ENCODE measurements at regions not wholly inside any gene's neighbourhood (a gene's known extent, or its start where the extent isn't known, plus 50 kb on each side); places are given as distances from the start of the nearest gene placed in this dataset.

DNA sequence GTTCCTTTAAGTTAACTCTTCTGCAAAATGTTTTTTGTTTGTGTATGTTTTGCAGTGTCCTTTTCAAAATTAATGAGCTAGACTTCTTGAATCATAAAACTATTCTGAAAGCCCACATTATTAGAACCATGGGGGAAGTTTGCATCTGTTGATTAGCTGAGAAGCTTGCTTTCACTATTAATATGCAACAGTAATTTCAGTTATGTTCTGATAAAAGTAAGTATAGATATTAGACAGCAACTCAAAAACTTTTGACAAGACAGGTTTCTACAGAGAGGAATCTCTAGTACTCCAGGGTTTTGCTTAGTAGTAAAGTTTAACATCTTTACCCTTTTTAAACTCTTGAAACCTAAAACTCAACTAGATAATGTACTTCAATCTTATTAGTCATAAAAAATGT, 147.8 kb downstream of the UBE2E3 start:
- H3K27me3 Mint-ChIP-seq = no peaks in the 10 kb centered on the region
- CTCF ChIA-PET = no interaction called here
- TF ChIP-seq, protein P1, sequence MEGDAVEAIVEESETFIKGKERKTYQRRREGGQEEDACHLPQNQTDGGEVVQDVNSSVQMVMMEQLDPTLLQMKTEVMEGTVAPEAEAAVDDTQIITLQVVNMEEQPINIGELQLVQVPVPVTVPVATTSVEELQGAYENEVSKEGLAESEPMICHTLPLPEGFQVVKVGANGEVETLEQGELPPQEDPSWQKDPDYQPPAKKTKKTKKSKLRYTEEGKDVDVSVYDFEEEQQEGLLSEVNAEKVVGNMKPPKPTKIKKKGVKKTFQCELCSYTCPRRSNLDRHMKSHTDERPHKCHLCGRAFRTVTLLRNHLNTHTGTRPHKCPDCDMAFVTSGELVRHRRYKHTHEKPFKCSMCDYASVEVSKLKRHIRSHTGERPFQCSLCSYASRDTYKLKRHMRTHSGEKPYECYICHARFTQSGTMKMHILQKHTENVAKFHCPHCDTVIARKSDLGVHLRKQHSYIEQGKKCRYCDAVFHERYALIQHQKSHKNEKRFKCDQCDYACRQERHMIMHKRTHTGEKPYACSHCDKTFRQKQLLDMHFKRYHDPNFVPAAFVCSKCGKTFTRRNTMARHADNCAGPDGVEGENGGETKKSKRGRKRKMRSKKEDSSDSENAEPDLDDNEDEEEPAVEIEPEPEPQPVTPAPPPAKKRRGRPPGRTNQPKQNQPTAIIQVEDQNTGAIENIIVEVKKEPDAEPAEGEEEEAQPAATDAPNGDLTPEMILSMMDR (IDR thresholded peaks at IDR 0.05) = no peak
- no peaks in the 10 kb centered on the region for H3K36me3 Mint-ChIP-seq (ENCODE audit: low read depth)
- no peak overlapping the region for H3K4me3 Mint-ChIP-seq
- peaks cover 8% of the 10 kb centered on the region for H3K4me1 Mint-ChIP-seq
- ATAC-seq (ENCODE audit: low read depth) (no peak), DNase-seq (no peak)
- intact Hi-C loops (cut with micrococcal nuclease) = no loop called here
- POLR2A ChIA-PET = no interaction called here
- no peaks in the 10 kb centered on the region for H3K9me3 Mint-ChIP-seq
- H3K27ac Mint-ChIP-seq = no peak overlapping the region

DNA sequence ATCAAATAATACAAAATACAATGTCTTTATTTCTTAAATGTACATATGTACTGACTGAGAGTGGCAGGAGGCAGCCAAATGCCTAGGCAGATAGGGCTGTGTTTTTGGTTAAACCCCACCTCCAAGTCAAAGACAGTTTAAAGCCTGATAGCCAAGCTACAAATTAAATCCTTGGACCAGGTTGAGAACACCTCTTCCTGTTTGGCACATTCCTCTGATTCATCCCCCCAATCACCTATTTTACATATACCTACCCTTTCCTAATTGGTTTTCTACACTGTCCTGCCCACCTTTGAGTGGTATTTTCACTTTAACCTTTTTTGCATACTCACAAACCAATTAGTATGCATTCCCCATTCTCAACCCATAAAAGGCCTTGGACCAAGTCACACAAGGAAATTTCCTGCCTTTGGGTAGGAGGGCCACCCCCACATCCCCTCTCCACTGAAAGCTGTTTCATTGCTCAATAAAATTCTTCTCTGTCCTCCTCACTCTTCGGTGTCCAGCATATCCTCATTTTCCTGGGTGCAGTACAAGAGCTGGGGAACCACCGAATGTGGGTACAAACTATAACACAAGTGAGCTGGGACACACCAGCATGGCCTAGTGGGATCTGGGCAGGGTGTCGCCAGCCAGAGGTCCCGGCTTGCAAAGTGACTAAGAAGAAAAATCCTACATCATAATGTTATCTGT, 149.1 kb downstream of the UBE2E3 start:
- intact Hi-C loops (cut with micrococcal nuclease) = no loop called here
- H3K27ac Mint-ChIP-seq = no peak overlapping the region
- TF ChIP-seq, protein P1 (IDR thresholded peaks at IDR 0.05) = no peak
- DNase-seq (no peak), ATAC-seq (ENCODE audit: low read depth) (no peak)
- CTCF ChIA-PET = no interaction called here
- no peak overlapping the region for H3K4me3 Mint-ChIP-seq
- no peaks in the 10 kb centered on the region for H3K27me3 Mint-ChIP-seq
- peaks cover 1% of the 10 kb centered on the region for H3K4me1 Mint-ChIP-seq
- H3K36me3 Mint-ChIP-seq (ENCODE audit: low read depth) = no peaks in the 10 kb centered on the region
- no peaks in the 10 kb centered on the region for H3K9me3 Mint-ChIP-seq
- POLR2A ChIA-PET = no interaction called here

DNA sequence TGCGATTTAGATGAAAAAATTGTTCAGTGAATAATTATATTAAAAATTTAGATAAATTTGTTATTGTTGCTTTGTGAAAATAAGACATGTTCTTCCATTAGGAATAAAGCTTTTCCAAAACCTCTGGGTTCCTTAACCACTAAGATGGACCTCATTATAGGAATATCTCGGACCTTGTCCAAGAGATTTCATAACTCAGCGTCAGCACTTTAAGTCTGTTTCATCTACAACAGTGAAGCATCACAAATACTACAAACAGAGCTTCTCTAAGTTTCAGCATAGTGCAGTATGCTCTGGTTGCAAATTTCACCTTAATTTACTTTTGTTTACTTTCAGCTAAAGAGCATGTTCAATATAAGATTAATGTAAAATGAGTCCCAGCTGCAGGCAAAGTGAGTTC, 150.3 kb downstream of the UBE2E3 start:
- H3K36me3 Mint-ChIP-seq (ENCODE audit: low read depth) = no peaks in the 10 kb centered on the region
- DNase-seq (no peak), ATAC-seq (ENCODE audit: low read depth) (no peak)
- H3K27ac Mint-ChIP-seq = no peak overlapping the region
- no peak overlapping the region for H3K4me3 Mint-ChIP-seq
- intact Hi-C loops (cut with micrococcal nuclease) = no loop called here
- no peaks in the 10 kb centered on the region for H3K9me3 Mint-ChIP-seq
- no peaks in the 10 kb centered on the region for H3K27me3 Mint-ChIP-seq
- TF ChIP-seq, protein P1 (IDR thresholded peaks at IDR 0.05) = no peak
- ChIA-PET CTCF (no interaction called here), POLR2A (no interaction called here)
- no peaks in the 10 kb centered on the region for H3K4me1 Mint-ChIP-seq

DNA sequence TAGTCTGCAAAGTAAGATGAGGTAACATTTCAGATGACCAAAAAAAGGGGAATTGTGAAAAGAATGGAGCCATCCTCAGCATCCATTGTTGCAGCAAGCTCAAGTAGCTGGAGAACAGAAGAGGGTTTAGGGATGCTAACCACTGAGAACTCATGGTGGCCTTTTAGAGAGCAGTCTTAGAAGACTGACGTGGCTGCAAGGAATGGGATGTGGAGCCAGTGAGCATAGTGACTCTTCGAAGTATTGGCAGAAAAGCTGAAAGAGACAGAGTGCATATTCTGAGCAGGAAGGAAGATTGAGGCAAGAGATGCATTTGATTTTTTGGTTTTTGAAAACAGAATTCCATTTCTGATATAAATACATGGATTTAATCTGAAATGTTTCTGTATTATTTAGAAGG, 151.2 kb downstream of the UBE2E3 start:
- TF ChIP-seq, protein P1 (IDR thresholded peaks at IDR 0.05) = no peak
- H3K4me1 Mint-ChIP-seq = no peaks in the 10 kb centered on the region
- ATAC-seq (ENCODE audit: low read depth) = no peak

DNA sequence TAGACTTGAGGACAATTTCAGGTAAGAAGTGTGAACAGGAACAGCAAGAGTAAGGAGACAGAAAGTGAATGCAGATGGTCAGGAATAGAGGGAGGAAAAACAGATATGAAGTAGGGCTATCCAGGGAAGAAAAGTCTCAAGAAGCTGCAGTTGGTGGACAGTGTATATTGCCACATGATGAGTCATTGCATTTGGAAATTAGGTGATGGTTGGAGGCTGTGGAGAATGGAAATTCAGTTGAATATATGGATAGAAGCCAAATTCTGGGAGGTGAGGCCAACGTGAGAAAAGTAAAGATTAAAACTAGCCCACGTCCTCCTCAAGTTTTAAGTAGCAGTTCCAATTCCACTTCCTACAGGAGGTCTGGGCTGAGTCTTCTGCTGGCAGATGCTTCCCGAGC, 158.4 kb downstream of the UBE2E3 start:
- POLR2A ChIA-PET = no interaction called here
- no peaks in the 10 kb centered on the region for H3K4me1 Mint-ChIP-seq
- H3K27me3 Mint-ChIP-seq = no peaks in the 10 kb centered on the region
- H3K27ac Mint-ChIP-seq = no peak overlapping the region
- TF ChIP-seq, protein P1 (IDR thresholded peaks at IDR 0.05) = no peak
- no peaks in the 10 kb centered on the region for H3K9me3 Mint-ChIP-seq
- CTCF ChIA-PET = no interaction called here
- H3K4me3 Mint-ChIP-seq = no peak overlapping the region
- no peak for DNase-seq
- no peaks in the 10 kb centered on the region for H3K36me3 Mint-ChIP-seq (ENCODE audit: low read depth)
- ATAC-seq (ENCODE audit: low read depth) = no peak
- intact Hi-C loops (cut with micrococcal nuclease) = no loop called here

More for the DNA sequence above, 151.2 kb downstream of the UBE2E3 start:
- no peaks in the 10 kb centered on the region for H3K9me3 Mint-ChIP-seq
- DNase-seq = no peak
- H3K4me3 Mint-ChIP-seq = no peak overlapping the region
- ChIA-PET POLR2A (no interaction called here), CTCF (interaction anchor here (0.6 kb wide), 1 partner anchor 1518 kb away, joined by 5 read pairs; no protein-coding TSS in a partner anchor)
- intact Hi-C loops (cut with micrococcal nuclease) = no loop called here
- no peaks in the 10 kb centered on the region for H3K36me3 Mint-ChIP-seq (ENCODE audit: low read depth)
- no peaks in the 10 kb centered on the region for H3K27me3 Mint-ChIP-seq
- no peak overlapping the region for H3K27ac Mint-ChIP-seq
